ENCODE measurements at regions not wholly inside any gene's neighbourhood (a gene's known extent, or its start where the extent isn't known, plus 50 kb on each side); places are given as distances from the start of the nearest gene placed in this dataset.

GRCh38 chr13:80400865-80401426, 60.0 kb upstream of the SPRY2 start:
- no peak for TF ChIP-seq CTCF (conservative IDR thresholded peaks at IDR 0.05; ENCODE audit: low read depth, low read length)
- no peak for TF ChIP-seq NFE2L2 (IDR thresholded peaks at IDR 0.05; ENCODE audit: low read depth, low read length)
- TF ChIP-seq SMC3 (IDR thresholded peaks at IDR 0.05; ENCODE audit: low read depth, low read length) = no peak
- TF ChIP-seq FOS (IDR thresholded peaks at IDR 0.05; ENCODE audit: low read depth, low read length) = no peak
- no peak for TF ChIP-seq RCOR1 (IDR thresholded peaks at IDR 0.05; ENCODE audit: insufficient replicate concordance, low read length)
- TF ChIP-seq CHD1 (IDR thresholded peaks at IDR 0.05; ENCODE audit: low read depth, low read length) = no peak
- no peak for TF ChIP-seq USF2 (IDR thresholded peaks at IDR 0.05; ENCODE audit: low read depth, low read length)
- no peak for TF ChIP-seq POLR2A (IDR thresholded peaks at IDR 0.05; ENCODE audit: low read depth, low read length)
- no peak for TF ChIP-seq RAD21 (IDR thresholded peaks at IDR 0.05; ENCODE audit: low read length)
- TF ChIP-seq MXI1 (IDR thresholded peaks at IDR 0.05; ENCODE audit: borderline replicate concordance, low read depth, low read length) = no peak

Measured in IMR-90 (cell line).